ENCODE measurements at regions not wholly inside any gene's neighbourhood (a gene's known extent, or its start where the extent isn't known, plus 50 kb on each side); places are given as distances from the start of the nearest gene placed in this dataset.

DNA sequence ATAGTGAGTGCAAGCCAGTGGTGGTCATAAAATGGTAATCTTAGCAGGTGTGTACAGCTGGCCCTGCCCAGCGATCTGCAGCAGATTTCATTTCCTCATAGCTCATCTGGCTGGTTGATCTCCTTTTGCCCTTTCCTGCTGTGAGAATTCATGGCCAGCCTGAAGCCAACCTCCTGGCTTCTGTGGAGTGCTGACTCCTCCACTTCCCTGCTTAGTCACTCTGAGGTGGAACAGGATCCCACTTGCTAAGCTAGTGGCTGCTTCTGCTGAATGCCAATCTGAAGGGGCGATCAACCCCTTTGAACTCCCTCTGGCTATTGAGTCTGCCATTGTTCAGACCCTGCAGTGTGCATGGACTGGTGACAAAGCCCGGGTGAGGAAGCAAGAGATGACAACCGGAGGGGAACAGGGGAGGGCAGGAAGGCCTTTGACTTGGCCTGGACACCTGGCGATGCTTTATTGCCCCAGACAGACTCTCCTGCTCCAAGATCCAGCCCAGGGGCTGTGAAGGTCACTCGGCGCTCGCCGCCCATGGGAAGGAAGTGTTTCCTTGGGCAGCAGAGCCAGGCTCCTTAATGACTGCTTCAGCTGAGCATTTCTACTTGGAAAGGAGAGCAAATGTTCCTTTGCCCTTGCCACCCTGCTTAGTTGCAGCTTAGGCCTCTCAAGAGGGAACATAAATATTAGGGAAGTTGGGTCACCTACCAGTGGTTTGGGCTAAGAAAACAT is 341.1 kb downstream of the ZSWIM6 start:
- intact Hi-C loops (cut with micrococcal nuclease) = no loop called here

DNA sequence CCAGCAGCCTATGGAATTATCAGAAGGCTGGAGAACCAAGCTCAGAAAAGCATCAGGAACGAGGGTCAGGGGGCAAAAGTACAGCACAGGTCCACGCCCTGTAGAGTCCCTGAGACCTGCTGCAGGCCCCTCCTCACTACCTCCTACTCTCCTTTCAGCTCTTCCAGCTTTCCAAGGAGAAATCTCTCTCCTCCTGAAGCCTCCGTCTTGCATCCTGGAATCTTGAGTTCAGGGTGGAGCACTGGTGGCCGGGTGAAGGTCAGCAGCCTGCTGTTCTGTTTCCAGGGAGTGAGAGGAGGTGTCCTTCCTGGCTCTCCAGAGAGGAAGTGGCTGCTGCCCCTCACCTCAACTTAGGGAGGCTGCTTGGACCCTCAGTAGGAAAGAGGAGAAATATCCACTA is 342.3 kb downstream of the ZSWIM6 start:
- no peaks in the 10 kb centered on the region for H3K9me3 Mint-ChIP-seq
- intact Hi-C loops (cut with micrococcal nuclease) = no loop called here
- H3K4me3 Mint-ChIP-seq = no peak overlapping the region
- H3K4me1 Mint-ChIP-seq (ENCODE audit: low read depth) = peaks cover 26% of the 10 kb centered on the region
- no peak overlapping the region for H3K27ac Mint-ChIP-seq
- peaks cover 5% of the 10 kb centered on the region for H3K27me3 Mint-ChIP-seq
- no peaks in the 10 kb centered on the region for H3K36me3 Mint-ChIP-seq (ENCODE audit: low read depth)

More for the DNA sequence above, 341.1 kb downstream of the ZSWIM6 start:
- Mint-ChIP-seq H3K9me3 (no peaks in the 10 kb centered on the region), H3K27ac (peak overlapping the region; percentile 60), H3K36me3 (ENCODE audit: low read depth) (no peaks in the 10 kb centered on the region), H3K4me1 (ENCODE audit: low read depth) (peaks cover 28% of the 10 kb centered on the region), H3K27me3 (peaks cover 9% of the 10 kb centered on the region), H3K4me3 (no peak overlapping the region)

DNA sequence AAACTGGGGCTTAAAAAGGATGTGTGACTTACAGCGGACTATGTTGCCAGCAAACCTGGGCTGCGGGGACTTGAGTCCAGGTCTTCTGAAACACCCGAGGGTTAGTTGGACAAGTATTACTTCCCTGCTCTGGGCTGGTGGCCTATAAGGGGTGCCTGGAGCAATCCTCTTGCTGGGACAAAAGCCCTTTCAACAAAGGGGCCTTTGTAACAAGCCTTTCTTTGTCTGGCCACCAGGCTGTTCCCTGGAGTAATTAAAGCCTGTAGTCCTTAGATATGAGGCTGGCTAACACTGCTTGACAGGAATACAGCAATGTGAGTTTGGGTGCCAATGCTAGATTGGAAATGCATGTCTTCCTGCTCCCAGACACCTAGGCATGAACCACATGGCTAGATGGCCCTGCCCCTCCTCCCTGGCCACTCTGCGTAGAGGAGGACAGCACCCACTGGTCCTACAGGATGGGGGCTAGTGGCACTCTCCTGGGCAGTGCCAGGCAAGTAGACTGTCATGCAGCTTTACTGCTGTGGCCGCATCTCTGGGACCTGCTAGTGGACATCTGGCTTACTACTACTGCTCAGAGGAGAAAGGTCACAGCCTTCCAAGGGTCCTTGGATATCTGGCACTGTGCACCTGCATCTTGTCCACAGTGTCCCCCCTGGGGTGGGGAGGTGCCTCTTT is 343.1 kb downstream of the ZSWIM6 start:
- H3K4me1 Mint-ChIP-seq (ENCODE audit: low read depth) = peaks cover 26% of the 10 kb centered on the region
- H3K4me3 Mint-ChIP-seq = no peak overlapping the region
- H3K36me3 Mint-ChIP-seq (ENCODE audit: low read depth) = no peaks in the 10 kb centered on the region
- H3K9me3 Mint-ChIP-seq = no peaks in the 10 kb centered on the region
- no peak overlapping the region for H3K27ac Mint-ChIP-seq
- H3K27me3 Mint-ChIP-seq = peaks cover 1% of the 10 kb centered on the region
- intact Hi-C loops (cut with micrococcal nuclease) = no loop called here

DNA sequence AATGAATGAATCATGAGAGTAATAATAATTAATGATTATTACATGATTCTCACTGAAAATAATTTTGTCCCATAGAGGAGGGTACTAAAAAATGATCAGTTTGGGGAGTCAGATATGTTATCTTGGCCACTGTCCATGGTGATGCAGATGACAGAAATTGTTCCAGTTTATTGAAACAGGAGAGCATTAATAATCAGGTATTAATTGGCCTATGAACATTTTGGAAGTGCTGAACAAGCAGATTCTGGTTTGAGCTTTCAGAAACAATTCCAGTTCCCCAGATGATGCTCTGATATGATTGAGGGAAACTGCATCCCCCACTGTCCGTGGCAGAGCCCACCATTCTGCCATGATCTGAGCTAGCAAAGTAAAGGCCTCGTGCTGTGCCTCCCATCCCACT is 345.2 kb downstream of the ZSWIM6 start:
- peaks cover 1% of the 10 kb centered on the region for H3K27me3 Mint-ChIP-seq
- intact Hi-C loops (cut with micrococcal nuclease) = no loop called here
- H3K27ac Mint-ChIP-seq = no peak overlapping the region
- H3K36me3 Mint-ChIP-seq (ENCODE audit: low read depth) = no peaks in the 10 kb centered on the region
- H3K9me3 Mint-ChIP-seq = no peaks in the 10 kb centered on the region
- peaks cover 25% of the 10 kb centered on the region for H3K4me1 Mint-ChIP-seq (ENCODE audit: low read depth)
- H3K4me3 Mint-ChIP-seq = no peak overlapping the region

DNA sequence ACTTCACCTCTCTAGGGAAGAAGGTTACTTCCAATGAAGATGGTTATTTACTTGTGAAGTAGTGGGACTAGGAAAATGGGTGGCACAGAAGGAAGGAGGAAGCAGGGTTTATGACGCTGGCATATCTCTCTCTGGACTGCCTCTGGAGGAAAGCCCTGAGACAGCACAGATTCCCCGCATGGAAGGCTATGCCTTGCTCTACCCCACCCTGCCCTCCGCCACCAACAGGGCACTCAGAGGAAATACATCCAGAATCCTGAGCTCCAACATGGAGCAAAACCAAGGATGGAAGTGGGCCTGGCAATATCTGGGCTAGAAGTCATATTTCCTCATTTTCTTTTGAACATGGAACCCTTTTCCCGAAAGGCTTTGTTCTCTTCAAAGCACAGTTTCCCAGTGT is 346.9 kb downstream of the ZSWIM6 start:
- no peaks in the 10 kb centered on the region for H3K9me3 Mint-ChIP-seq
- H3K4me1 Mint-ChIP-seq (ENCODE audit: low read depth) = peaks cover 8% of the 10 kb centered on the region
- no peaks in the 10 kb centered on the region for H3K27me3 Mint-ChIP-seq
- H3K36me3 Mint-ChIP-seq (ENCODE audit: low read depth) = no peaks in the 10 kb centered on the region
- H3K4me3 Mint-ChIP-seq = no peak overlapping the region
- intact Hi-C loops (cut with micrococcal nuclease) = no loop called here
- no peak overlapping the region for H3K27ac Mint-ChIP-seq

DNA sequence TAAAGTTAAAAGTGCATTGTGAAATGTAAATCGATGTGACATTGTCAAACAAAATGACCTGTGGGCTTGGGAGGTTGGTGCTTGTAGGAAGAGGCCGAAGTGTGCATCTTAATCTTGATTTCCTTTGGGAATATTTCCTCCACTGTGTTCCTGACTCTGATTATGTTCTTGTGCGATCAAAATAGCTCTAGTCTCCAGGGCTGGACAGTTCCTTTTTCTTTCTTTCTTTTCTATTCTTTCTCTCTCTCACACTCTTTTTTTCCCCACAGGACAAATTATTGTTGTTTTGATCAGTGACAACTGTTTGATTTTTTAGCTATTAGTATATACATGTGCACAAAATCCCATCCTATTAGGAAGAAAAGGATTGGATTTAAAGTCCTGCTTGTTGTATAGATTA is 347.5 kb downstream of the ZSWIM6 start:
- no peak overlapping the region for H3K4me3 Mint-ChIP-seq
- H3K27me3 Mint-ChIP-seq = no peaks in the 10 kb centered on the region
- H3K4me1 Mint-ChIP-seq (ENCODE audit: low read depth) = peaks cover 2% of the 10 kb centered on the region
- intact Hi-C loops (cut with micrococcal nuclease) = no loop called here
- no peaks in the 10 kb centered on the region for H3K36me3 Mint-ChIP-seq (ENCODE audit: low read depth)
- H3K9me3 Mint-ChIP-seq = no peaks in the 10 kb centered on the region
- no peak overlapping the region for H3K27ac Mint-ChIP-seq

DNA sequence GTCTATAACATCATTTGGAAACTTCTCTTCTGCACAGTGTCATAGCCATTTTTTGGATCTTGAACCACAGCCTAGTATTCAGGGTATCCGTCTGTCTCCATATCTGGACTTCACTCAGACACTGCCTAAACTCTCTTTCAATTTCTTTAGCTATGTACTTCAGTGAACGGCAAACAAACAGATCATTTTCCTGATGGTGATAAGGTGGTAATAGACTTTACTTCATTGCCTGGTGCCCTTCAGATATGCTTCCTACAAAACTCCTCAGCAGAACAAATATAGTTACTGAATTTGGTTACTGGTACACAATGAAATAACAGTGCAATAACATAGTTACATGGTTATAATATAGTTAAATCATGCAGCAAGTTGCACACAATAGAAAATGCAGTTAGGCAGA is 348.2 kb downstream of the ZSWIM6 start:
- H3K36me3 Mint-ChIP-seq (ENCODE audit: low read depth) = no peaks in the 10 kb centered on the region

DNA sequence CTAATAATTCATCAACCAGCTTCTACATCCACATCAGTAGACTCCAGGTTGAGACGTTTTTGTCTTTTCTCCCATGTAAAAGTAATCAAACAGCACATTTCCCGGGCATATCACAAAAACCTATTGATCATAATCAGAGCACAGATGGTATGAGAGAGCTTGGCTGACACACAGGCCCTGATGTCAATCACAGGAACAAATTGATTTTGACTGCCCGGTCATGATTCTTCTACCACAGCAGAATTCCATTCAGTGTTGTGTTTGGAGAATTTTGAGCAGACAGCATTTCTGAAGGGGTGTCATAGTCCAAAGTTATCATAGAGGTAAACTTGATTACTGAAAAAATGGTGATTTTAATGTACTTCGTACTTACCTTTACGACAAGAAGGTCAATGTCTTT is 351.1 kb downstream of the ZSWIM6 start:
- intact Hi-C loops (cut with micrococcal nuclease) = no loop called here
- Mint-ChIP-seq H3K9me3 (no peaks in the 10 kb centered on the region), H3K27me3 (no peaks in the 10 kb centered on the region), H3K27ac (no peak overlapping the region), H3K36me3 (ENCODE audit: low read depth) (no peaks in the 10 kb centered on the region), H3K4me1 (ENCODE audit: low read depth) (peaks cover 5% of the 10 kb centered on the region), H3K4me3 (no peak overlapping the region)

More for the DNA sequence above, 348.2 kb downstream of the ZSWIM6 start:
- no peaks in the 10 kb centered on the region for H3K4me1 Mint-ChIP-seq (ENCODE audit: low read depth)
- H3K27me3 Mint-ChIP-seq = no peaks in the 10 kb centered on the region
- no peak overlapping the region for H3K4me3 Mint-ChIP-seq
- no peak overlapping the region for H3K27ac Mint-ChIP-seq
- intact Hi-C loops (cut with micrococcal nuclease) = no loop called here
- no peaks in the 10 kb centered on the region for H3K9me3 Mint-ChIP-seq

DNA sequence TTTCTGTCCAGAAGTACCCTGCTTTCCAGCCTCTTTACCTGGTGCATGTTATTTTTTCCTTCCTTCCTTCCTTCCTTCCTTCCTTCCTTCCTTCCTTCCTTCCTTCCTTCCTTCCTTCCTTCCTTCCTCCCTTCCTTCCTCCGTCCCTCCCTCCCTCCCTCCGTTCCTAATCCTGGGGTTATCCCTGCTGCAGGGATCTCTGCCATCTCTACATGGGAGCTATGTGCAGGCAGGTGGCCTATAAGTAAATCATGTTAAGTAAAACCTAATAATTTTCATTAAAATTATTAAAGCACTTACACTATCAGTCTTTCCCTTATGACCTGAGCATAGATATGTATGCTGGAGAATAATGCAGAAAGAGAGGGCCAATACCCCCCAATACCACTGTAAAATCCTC is 351.9 kb downstream of the ZSWIM6 start:
- H3K27me3 Mint-ChIP-seq = peaks cover under 1% of the 10 kb centered on the region
- H3K27ac Mint-ChIP-seq = no peak overlapping the region
- no peaks in the 10 kb centered on the region for H3K9me3 Mint-ChIP-seq
- peaks cover 5% of the 10 kb centered on the region for H3K4me1 Mint-ChIP-seq (ENCODE audit: low read depth)
- intact Hi-C loops (cut with micrococcal nuclease) = no loop called here
- H3K4me3 Mint-ChIP-seq = no peak overlapping the region
- no peaks in the 10 kb centered on the region for H3K36me3 Mint-ChIP-seq (ENCODE audit: low read depth)

DNA sequence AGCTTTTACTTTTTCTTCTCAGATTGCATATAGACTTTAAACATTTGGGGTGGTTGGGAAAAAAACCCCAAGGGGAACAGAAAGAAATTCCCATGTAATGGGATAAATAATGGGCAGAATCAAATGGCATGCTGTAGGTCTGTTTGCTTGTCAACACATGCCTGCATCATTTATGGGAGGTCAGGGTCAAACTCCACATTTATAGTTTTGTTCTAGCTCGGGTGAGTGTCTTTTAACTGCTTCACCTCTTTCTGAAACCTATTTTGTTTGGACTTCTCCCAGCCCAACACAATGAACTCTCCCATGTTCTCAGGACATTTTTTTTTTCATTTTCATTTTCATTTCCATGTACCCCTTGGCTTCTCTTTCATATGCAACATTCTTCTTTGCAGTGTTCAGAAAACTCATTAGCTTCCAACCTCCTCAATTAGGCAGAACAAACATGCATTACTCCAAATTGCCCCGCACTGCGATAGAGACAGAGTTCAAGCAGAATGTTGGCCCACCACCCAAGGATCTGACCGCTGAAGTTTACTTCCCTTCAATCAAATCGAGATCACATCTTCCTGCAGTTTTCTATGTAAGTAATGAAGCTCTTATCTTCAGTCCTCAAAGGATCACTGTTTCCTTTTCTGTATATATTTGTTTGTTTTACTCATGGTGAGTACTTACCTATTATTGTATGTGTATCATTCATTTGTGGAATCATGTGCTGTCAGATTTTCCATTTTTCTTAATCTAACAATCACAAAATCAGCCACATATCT is 354.6 kb downstream of the ZSWIM6 start:
- Mint-ChIP-seq H3K4me1 (ENCODE audit: low read depth) (peaks cover 5% of the 10 kb centered on the region), H3K27me3 (peaks cover 4% of the 10 kb centered on the region), H3K27ac (no peak overlapping the region), H3K36me3 (ENCODE audit: low read depth) (no peaks in the 10 kb centered on the region), H3K9me3 (no peaks in the 10 kb centered on the region), H3K4me3 (no peak overlapping the region)
- intact Hi-C loops (cut with micrococcal nuclease) = no loop called here

DNA sequence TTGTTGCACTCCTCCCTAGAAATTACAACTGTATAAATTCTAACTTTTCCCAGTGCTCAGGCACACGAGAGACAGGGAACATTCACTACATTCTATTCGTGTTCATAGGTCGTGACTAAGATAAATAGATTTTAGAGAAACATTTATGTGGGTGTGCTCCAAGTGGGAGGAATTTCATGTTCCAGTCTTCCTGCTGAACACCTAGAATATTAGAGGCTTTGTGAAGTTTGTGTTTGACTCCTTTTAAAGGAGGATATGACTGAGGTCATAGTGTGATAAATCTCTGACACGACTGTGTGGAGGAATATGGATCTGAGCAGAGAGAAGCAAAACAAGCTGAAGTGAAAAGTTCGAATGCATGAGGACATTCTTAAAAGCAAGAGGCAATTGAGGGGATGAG is 355.3 kb downstream of the ZSWIM6 start:
- Mint-ChIP-seq H3K27ac (no peak overlapping the region), H3K4me1 (ENCODE audit: low read depth) (peaks cover 5% of the 10 kb centered on the region), H3K36me3 (ENCODE audit: low read depth) (no peaks in the 10 kb centered on the region), H3K27me3 (peaks cover 5% of the 10 kb centered on the region), H3K4me3 (no peak overlapping the region), H3K9me3 (no peaks in the 10 kb centered on the region)
- intact Hi-C loops (cut with micrococcal nuclease) = no loop called here

DNA sequence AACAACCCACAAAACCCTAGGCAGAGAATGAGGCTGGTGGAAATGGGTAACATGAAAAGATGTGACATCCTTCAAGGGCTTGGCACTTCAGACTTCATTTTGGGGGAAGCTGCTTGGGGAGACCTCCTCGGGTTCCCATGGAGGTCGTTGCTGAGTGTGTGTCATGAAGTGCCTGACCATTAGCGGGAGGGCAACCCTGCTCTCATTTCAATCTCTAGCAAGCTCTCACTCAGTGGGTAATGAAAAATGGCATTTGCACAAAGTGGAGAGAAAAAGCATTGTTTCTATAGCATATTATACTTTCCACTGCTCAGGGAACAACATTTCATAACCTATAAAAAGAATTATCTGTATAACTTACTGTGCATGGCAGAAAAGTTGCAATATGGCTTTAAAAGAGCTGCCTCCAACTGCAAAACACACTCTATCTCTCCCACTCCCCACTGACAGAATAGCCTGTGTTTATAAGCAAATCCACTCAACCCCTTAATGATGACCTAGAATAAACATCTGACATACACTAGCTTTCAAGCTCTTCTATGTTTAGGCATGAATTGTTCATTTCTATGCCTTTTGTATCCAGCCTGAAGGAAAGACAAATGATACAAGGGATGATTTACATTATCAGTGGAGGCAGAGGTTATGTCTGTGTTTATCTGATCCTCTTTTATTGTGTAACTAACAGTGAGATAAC is 357.2 kb downstream of the ZSWIM6 start:
- Mint-ChIP-seq H3K9me3 (no peaks in the 10 kb centered on the region), H3K27me3 (peaks cover 5% of the 10 kb centered on the region), H3K4me3 (no peak overlapping the region), H3K4me1 (ENCODE audit: low read depth) (peaks cover 5% of the 10 kb centered on the region), H3K36me3 (ENCODE audit: low read depth) (no peaks in the 10 kb centered on the region), H3K27ac (no peak overlapping the region)
- intact Hi-C loops (cut with micrococcal nuclease) = no loop called here

DNA sequence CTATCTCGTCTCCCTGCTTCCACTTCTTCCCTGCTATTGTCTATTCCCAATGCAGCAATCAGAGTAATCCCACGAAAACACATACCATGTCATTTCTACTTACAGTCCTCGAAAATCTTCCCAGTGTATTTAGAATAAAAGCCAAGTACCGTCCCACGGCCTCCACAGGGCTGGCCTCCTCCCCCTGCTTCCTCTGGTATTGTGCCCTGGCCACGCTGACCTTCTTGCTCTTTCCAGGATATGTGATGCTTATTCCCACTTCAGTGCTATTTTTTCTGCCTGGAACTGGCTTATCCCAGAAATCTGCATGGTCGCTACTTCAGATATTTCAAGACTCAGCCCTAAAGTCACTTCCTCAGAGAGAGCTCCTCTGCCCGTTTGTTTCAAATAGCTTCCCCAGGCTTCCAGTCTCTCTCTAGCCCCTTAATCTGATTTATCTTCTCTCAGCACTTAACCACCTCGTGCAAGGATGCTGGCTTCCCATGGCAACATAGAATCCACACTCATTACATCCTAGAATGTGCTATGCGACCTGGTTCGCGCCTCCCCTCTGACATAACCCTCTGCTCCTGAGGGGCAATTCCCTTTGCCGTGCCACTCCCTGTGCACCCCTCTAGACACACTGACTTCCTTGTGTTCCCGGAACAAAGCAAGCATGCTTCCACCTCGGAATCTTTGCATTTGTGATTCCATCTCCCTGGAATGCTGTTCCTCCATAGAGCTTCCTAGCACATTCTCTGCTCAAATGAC is 365.9 kb downstream of the ZSWIM6 start:
- Mint-ChIP-seq H3K4me3 (no peak overlapping the region), H3K27ac (no peak overlapping the region), H3K4me1 (ENCODE audit: low read depth) (no peaks in the 10 kb centered on the region), H3K27me3 (no peaks in the 10 kb centered on the region), H3K9me3 (no peaks in the 10 kb centered on the region), H3K36me3 (ENCODE audit: low read depth) (no peaks in the 10 kb centered on the region)
- intact Hi-C loops (cut with micrococcal nuclease) = no loop called here

Data from dendritic cell treated with granulocyte-macrophage colony-stimulating factor and Interleukin-4, amounts not matched to agents 40 ng/mL and 50 ng/mL, for 4 days (primary cell).